Keratinocyte (primary cell): ENCODE measurements at regions not wholly inside any gene's neighbourhood (a gene's known extent, or its start where the extent isn't known, plus 50 kb on each side); places are given as distances from the start of the nearest gene placed in this dataset.

Experiments used
- EZH2 ChIP-seq: IDR thresholded peaks from one replicate; pipeline ENCODE4 v1.6.1; 2012; ENCODE audit warnings: inconsistent platforms, mild to moderate bottlenecking, low read length, moderate library complexity
- TF ChIP-seq, protein P1 (sequence below), 3 experiments: IDR thresholded peaks in 1 of 3; conservative IDR thresholded peaks in 1 of 3; optimal IDR thresholded peaks in 1 of 3; 2 replicates in 2 of 3; 3 replicates in 1 of 3; pipeline versions ENCODE3 to v1.5.1; 2011; ENCODE audit warnings: low read length in 3 of 3, mild to moderate bottlenecking in 3 of 3, moderate library complexity in 2 of 3, control low read depth in 1 of 3, inconsistent platforms in 1 of 3; ENCODE audit not compliant: insufficient read depth in 2 of 3; ENCODE audit errors: extremely low read depth in 1 of 3

DNA sequence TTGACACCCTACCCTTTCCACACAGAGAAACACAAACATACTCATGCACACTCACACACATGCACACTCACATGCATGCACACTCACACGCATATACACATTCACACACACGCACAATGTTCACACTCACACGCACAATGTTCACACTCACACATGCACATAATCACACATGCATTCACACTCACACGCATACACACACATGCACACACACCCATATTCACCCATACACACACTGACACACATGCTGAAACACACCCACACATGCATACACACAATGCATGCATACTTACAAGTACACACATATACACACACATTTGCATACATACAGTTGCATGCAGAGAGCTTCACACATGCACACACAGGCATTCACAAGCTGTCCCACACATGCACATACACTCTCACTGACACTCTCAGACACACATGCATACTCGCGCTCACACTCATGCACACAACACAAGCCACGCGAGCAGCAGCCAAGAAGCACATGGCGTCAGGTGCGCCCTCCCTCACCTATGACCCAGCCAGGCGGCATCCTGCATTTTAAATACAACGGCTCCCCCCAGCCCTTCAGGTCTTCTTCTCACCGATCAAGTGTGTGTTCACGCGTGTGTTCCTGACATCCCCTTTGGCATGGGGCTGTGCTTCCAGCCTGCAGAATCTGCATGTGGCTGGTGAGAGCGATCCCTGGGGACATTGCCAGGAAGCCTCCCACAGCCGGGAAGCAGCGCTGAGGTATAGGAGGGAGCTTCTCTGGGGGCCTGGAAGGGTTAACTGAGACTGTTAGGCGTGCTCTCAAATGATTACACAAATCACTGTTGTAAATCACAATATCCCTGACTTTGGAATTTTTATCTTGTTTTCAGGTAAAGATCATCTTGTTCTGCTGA, 195.1 kb downstream of the RTP5 start:
- TF ChIP-seq, protein P1, sequence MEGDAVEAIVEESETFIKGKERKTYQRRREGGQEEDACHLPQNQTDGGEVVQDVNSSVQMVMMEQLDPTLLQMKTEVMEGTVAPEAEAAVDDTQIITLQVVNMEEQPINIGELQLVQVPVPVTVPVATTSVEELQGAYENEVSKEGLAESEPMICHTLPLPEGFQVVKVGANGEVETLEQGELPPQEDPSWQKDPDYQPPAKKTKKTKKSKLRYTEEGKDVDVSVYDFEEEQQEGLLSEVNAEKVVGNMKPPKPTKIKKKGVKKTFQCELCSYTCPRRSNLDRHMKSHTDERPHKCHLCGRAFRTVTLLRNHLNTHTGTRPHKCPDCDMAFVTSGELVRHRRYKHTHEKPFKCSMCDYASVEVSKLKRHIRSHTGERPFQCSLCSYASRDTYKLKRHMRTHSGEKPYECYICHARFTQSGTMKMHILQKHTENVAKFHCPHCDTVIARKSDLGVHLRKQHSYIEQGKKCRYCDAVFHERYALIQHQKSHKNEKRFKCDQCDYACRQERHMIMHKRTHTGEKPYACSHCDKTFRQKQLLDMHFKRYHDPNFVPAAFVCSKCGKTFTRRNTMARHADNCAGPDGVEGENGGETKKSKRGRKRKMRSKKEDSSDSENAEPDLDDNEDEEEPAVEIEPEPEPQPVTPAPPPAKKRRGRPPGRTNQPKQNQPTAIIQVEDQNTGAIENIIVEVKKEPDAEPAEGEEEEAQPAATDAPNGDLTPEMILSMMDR (optimal IDR thresholded peaks at IDR 0.05 in 1 of 3, IDR thresholded peaks at IDR 0.05 in 1 of 3, conservative IDR thresholded peaks at IDR 0.05 in 1 of 3; ENCODE audit: extremely low read depth in 1 of 3, insufficient read depth in 2 of 3, low read length in 3 of 3), result no peak
- no peak for TF ChIP-seq EZH2
